Right lobe of liver (tissue), 6 donors: ENCODE measurements at regions not wholly inside any gene's neighbourhood (a gene's known extent, or its start where the extent isn't known, plus 50 kb on each side); places are given as distances from the start of the nearest gene placed in this dataset.

Experiments used
- ATAC-seq, 4 donors: fragments of 200-7000 bp; cut with Tn5 transposase; one replicate each; pipeline ENCODE4 v1.9.1; 2020; ENCODE audit warnings: mild to moderate bottlenecking in 4 of 4, moderate library complexity in 4 of 4
- DNase-seq, 3 donors: peaks; one replicate each; pipeline ENCODE4 v3.0.0-alpha.2; 2020
- H3K27ac ChIP-seq, 3 donors: fragments of 200-600 bp; one replicate each; pipeline ENCODE4 v1.8.0; 2022
- H3K27me3 ChIP-seq, 2 donors: fragments of 200-600 bp; one replicate each; pipeline ENCODE4 v1.8.0; 2022
- H3K36me3 ChIP-seq, 4 donors: fragments of 200-600 bp; sonication (generic) in 1 of 4; one replicate each; pipeline versions ENCODE4 v1.5.1 to v1.8.0; 2017 to 2022; ENCODE audit warnings: control low read depth in 1 of 4
- H3K4me1 ChIP-seq, 4 donors: fragments of 200-600 bp; sonication (generic) in 1 of 4; one replicate each; pipeline versions ENCODE4 v1.5.1 to v1.8.0; 2017 to 2022; ENCODE audit warnings: control low read depth in 1 of 4
- H3K4me3 ChIP-seq, 3 donors: fragments of 200-600 bp; one replicate each; pipeline ENCODE4 v1.8.0; 2022
- H3K9me3 ChIP-seq, 4 donors: fragments of 200-600 bp; sonication (generic) in 1 of 4; one replicate each; pipeline versions ENCODE4 v1.5.1 to v1.8.0; 2017 to 2022; ENCODE audit warnings: control low read depth in 1 of 4
- POLR2A ChIP-seq: fragments of 450-650 bp; IDR thresholded peaks from one replicate; pipeline ENCODE4 v1.6.1; 2017; ENCODE audit warnings: antibody characterized with exemption, mild to moderate bottlenecking
- WGBS: methylation state at CpG from one replicate; pipeline ENCODE4 v1.1.6; 2018; ENCODE audit warnings: low coverage, low lambda C conversion rate; ENCODE audit not compliant: insufficient coverage; ENCODE audit errors: missing lambda C conversion rate; 5-methylcytosine and 5-hydroxymethylcytosine counted together
- intact Hi-C, 2 donors: fragments of 100-400 bp; cut with DNase I; formaldehyde crosslinking; loops; one replicate each; pipeline versions ENCODE4 v1.11.2 to v1.14.1; 2022
- TF ChIP-seq, protein P1 (sequence below), 4 donors: fragments of 200-600 bp in 3 of 4; fragments of 450-650 bp in 1 of 4; IDR thresholded peaks; one replicate each; pipeline versions ENCODE4 v1.5.1 to v1.8.0; 2016 to 2022; ENCODE audit warnings: antibody characterized with exemption in 4 of 4, mild to moderate bottlenecking in 2 of 4
- donor health status: DM: no; HTN: yes; CAD: no.
- donor health status: DM: no; HTN: no; CAD: no.
- donor health status: DM: no; HTN: no; CAD: no.
- donor health status: DM: no; HTN: yes; CAD: no.
- donor health status: DM: no; HTN: yes; CAD: no.

GRCh38 chr13:83178008-83178407, 704.3 kb downstream of the SLITRK1 start:
- TF ChIP-seq POLR2A, result no peak
- TF ChIP-seq, protein P1, sequence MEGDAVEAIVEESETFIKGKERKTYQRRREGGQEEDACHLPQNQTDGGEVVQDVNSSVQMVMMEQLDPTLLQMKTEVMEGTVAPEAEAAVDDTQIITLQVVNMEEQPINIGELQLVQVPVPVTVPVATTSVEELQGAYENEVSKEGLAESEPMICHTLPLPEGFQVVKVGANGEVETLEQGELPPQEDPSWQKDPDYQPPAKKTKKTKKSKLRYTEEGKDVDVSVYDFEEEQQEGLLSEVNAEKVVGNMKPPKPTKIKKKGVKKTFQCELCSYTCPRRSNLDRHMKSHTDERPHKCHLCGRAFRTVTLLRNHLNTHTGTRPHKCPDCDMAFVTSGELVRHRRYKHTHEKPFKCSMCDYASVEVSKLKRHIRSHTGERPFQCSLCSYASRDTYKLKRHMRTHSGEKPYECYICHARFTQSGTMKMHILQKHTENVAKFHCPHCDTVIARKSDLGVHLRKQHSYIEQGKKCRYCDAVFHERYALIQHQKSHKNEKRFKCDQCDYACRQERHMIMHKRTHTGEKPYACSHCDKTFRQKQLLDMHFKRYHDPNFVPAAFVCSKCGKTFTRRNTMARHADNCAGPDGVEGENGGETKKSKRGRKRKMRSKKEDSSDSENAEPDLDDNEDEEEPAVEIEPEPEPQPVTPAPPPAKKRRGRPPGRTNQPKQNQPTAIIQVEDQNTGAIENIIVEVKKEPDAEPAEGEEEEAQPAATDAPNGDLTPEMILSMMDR (IDR thresholded peaks at IDR 0.05), result no peak
- no peaks in the 10 kb centered on the region for H3K27me3 ChIP-seq
- ATAC-seq, result no peak
- whole genome bisulfite sequencing, result 50% methylated on average over 1 of the region's 1 CpG
- H3K36me3 ChIP-seq, result no peaks in the 10 kb centered on the region
- no peaks in the 10 kb centered on the region for H3K9me3 ChIP-seq
- no peaks in the 10 kb centered on the region for H3K4me1 ChIP-seq
- H3K27ac ChIP-seq, result no peak overlapping the region
- DNase-seq, result no peak
- intact Hi-C loops, result no loop called here
- no peak overlapping the region for H3K4me3 ChIP-seq

- no peaks in the 10 kb centered on the region for H3K27me3 ChIP-seq
These were observed 713.7 kb downstream of the SLITRK1 start for GRCh38 chr13:83168590-83168989.

DNA sequence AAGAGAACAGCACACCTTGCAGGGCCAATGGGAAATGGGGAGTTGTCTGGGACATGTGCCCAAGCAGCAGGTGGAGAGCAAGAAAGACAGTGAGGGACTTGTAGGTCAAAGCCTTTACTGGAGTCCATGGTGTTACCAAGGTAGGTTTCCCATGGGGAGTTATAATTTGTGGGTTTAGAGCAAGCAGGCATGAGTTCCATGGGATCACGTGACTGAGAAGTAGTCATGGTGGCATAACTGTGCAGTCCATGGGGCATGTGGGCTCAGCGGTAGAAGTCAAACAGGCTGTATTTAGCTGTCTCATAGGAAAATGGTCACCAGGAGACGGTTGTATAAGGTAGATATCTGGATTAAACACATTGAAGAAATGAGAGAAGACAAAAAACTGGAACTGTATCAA, 715.1 kb downstream of the SLITRK1 start:
- intact Hi-C loops, result no loop called here
- no peak for TF ChIP-seq POLR2A
- TF ChIP-seq, protein P1 (IDR thresholded peaks at IDR 0.05), result no peak
- no peaks in the 10 kb centered on the region for H3K9me3 ChIP-seq
- no peaks in the 10 kb centered on the region for H3K4me1 ChIP-seq
- no peaks in the 10 kb centered on the region for H3K27me3 ChIP-seq
- no peaks in the 10 kb centered on the region for H3K36me3 ChIP-seq
- DNase-seq (no peak), ATAC-seq (no peak)
- no peak overlapping the region for H3K27ac ChIP-seq
- no peak overlapping the region for H3K4me3 ChIP-seq
- WGBS, result 52% methylated on average over 3 of the region's 3 CpGs

More at GRCh38 chr13:83168590-83168989, 713.7 kb downstream of the SLITRK1 start:
- Histone ChIP-seq H3K9me3 (no peaks in the 10 kb centered on the region), H3K36me3 (no peaks in the 10 kb centered on the region), H3K4me3 (no peak overlapping the region), H3K4me1 (no peaks in the 10 kb centered on the region), H3K27ac (no peak overlapping the region)
- DNase-seq, result no peak
- WGBS, result 48% methylated on average over 1 of the region's 1 CpG
- TF ChIP-seq POLR2A, result no peak
- TF ChIP-seq, protein P1 (IDR thresholded peaks at IDR 0.05), result no peak
- intact Hi-C loops, result no loop called here
- ATAC-seq, result no peak

DNA sequence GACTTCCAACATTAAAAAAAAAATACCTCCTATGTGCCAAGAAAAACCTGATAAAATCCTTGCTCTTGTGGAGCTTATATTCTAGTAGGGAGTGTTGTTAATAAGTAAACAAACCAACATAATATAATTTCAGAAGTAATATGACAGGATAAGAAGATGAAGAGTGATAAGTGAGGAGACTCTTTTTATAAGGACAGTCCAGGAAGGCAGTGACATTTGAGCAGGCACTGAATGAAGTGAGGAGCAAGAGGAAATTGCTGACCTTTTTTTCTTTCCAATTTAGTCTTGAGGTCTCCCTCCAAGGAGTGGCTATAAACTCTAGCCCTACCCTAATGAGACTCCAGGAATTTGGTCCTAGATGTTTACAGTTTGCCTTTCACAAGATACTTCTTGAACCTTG, 715.7 kb downstream of the SLITRK1 start:
- intact Hi-C loops, result no loop called here
- H3K27me3 ChIP-seq, result no peaks in the 10 kb centered on the region
- no peak for TF ChIP-seq POLR2A
- TF ChIP-seq, protein P1 (IDR thresholded peaks at IDR 0.05), result no peak
- no peaks in the 10 kb centered on the region for H3K36me3 ChIP-seq
- H3K9me3 ChIP-seq, result no peaks in the 10 kb centered on the region
- H3K4me1 ChIP-seq, result no peaks in the 10 kb centered on the region
- no peak for ATAC-seq
- no peak for DNase-seq
- H3K27ac ChIP-seq, result no peak overlapping the region
- H3K4me3 ChIP-seq, result no peak overlapping the region

- no peak overlapping the region for H3K4me3 ChIP-seq
- TF ChIP-seq POLR2A, result no peak
- TF ChIP-seq, protein P1 (IDR thresholded peaks at IDR 0.05), result no peak
- no peaks in the 10 kb centered on the region for H3K4me1 ChIP-seq
- DNase-seq, result no peak
- no peaks in the 10 kb centered on the region for H3K27me3 ChIP-seq
- WGBS, result 27% methylated on average over 2 of the region's 2 CpGs
- intact Hi-C loops, result no loop called here
- H3K9me3 ChIP-seq, result no peaks in the 10 kb centered on the region
- ATAC-seq, result no peak
- H3K36me3 ChIP-seq, result no peaks in the 10 kb centered on the region
- H3K27ac ChIP-seq, result no peak overlapping the region
These were observed 719.8 kb downstream of the SLITRK1 start for GRCh38 chr13:83162493-83162892.
